ENCODE measurements at regions not wholly inside any gene's neighbourhood (a gene's known extent, or its start where the extent isn't known, plus 50 kb on each side); places are given as distances from the start of the nearest gene placed in this dataset.

GRCh38 chr10:61548364-61548763, 95.2 kb upstream of the TMEM26 start:
- TF ChIP-seq CTCF (IDR thresholded peaks at IDR 0.05) (no peak), POLR2A (IDR thresholded peaks at IDR 0.05) (no peak)

Data from uterus (tissue), 2 donors.